H1 (cell line): ENCODE measurements at regions not wholly inside any gene's neighbourhood (a gene's known extent, or its start where the extent isn't known, plus 50 kb on each side); places are given as distances from the start of the nearest gene placed in this dataset.

Source experiments
- CTCF ChIA-PET: fragments of 300-600 bp; sonication (Branson Sonifier 250); formaldehyde crosslinking; loops from one replicate; lab custom pipeline; 2021; ENCODE audit not compliant: partially characterized antibody; lab: Charles Lee
- POLR2A ChIA-PET: fragments of 300-600 bp; sonication (Branson Sonifier 250); formaldehyde crosslinking; loops from one replicate; lab custom pipeline; 2021; ENCODE audit warnings: inconsistent platforms; ENCODE audit not compliant: partially characterized antibody; lab: Charles Lee
- DNase-seq, 2 experiments: peaks; one replicate each; pipeline versions ENCODE4 v3.0.0 to v3.0.0-alpha.2; 2010 to 2022; ENCODE audit warnings: low spot score in 2 of 2, low read depth in 1 of 2, mixed read lengths in 1 of 2
- FAIRE-seq: peaks from 2 replicates; lab custom pipeline; 2011; peaks lifted over from hg19 to GRCh38; lab: Jason Lieb, UNC
- H2AFZ ChIP-seq: 2 replicates; pipeline ENCODE4 v1.8.1; 2012; ENCODE audit warnings: low read length, inconsistent platforms
- H2AK5ac ChIP-seq: 2 replicates; pipeline ENCODE4 v1.6.1; 2013; ENCODE audit warnings: low read depth, low read length
- H2BK120ac ChIP-seq: replicated peaks from 2 replicates; pipeline ENCODE3; 2013; ENCODE audit warnings: low read depth, low read length, inconsistent platforms
- H2BK12ac ChIP-seq: 2 replicates; pipeline ENCODE4 v1.6.1; 2013; ENCODE audit warnings: low read depth, low read length
- H2BK15ac ChIP-seq: 2 replicates; pipeline ENCODE4 v1.6.1; 2013; ENCODE audit warnings: low read length
- H2BK20ac ChIP-seq: 2 replicates; pipeline ENCODE4 v1.6.1; 2013; ENCODE audit warnings: low read length
- H2BK5ac ChIP-seq: 2 replicates; pipeline ENCODE4 v1.6.1; 2013; ENCODE audit warnings: low read depth, low read length
- H3K14ac ChIP-seq: 2 replicates; pipeline ENCODE4 v1.6.1; 2013; ENCODE audit warnings: inconsistent platforms; ENCODE audit not compliant: insufficient read length
- H3K18ac ChIP-seq: 2 replicates; pipeline ENCODE4 v1.6.1; 2013; ENCODE audit warnings: low read length; ENCODE audit errors: extremely low read depth
- H3K23ac ChIP-seq: 2 replicates; pipeline ENCODE4 v1.6.1; 2013; ENCODE audit warnings: inconsistent platforms; ENCODE audit not compliant: insufficient read length
- H3K23me2 ChIP-seq: 2 replicates; pipeline ENCODE4 v1.6.1; 2013; ENCODE audit warnings: low read depth, low read length
- H3K27ac ChIP-seq: 2 replicates; pipeline ENCODE4 v1.6.1; 2011; ENCODE audit warnings: low read depth, low read length, inconsistent platforms
- H3K27me3 ChIP-seq, 4 experiments: replicated peaks in 1 of 4; 1 replicate in 1 of 4; 2 replicates in 3 of 4; pipeline versions ENCODE4 v1.6.1 to v1.8.1; 2011 to 2013; ENCODE audit warnings: low read length in 3 of 4, mild to moderate bottlenecking in 3 of 4, inconsistent platforms in 2 of 4, mixed read lengths in 2 of 4, moderate library complexity in 1 of 4; ENCODE audit not compliant: control insufficient read depth in 3 of 4, insufficient read depth in 3 of 4; ENCODE audit errors: extremely low read depth in 1 of 4
- H3K36me3 ChIP-seq, 4 experiments: 2 replicates each; pipeline versions ENCODE4 v1.6.1 to v1.8.1; 2011 to 2013; ENCODE audit warnings: mild to moderate bottlenecking in 4 of 4, low read length in 3 of 4, moderate library complexity in 2 of 4, control low read depth in 1 of 4, inconsistent platforms in 1 of 4; ENCODE audit not compliant: insufficient read depth in 4 of 4, control insufficient read depth in 2 of 4
- H3K4ac ChIP-seq: replicated peaks from 2 replicates; pipeline ENCODE3; 2013; ENCODE audit warnings: low read length, low read depth, mixed read lengths, inconsistent platforms; ENCODE audit not compliant: insufficient read length
- H3K4me1 ChIP-seq, 4 experiments: replicated peaks in 1 of 4; 1 replicate in 1 of 4; 2 replicates in 3 of 4; pipeline versions ENCODE4 v1.6.1 to v1.8.1; 2011 to 2013; ENCODE audit warnings: low read length in 3 of 4, inconsistent platforms in 2 of 4, mixed read lengths in 1 of 4; ENCODE audit not compliant: insufficient read depth in 4 of 4, control insufficient read depth in 3 of 4
- H3K4me2 ChIP-seq, 2 experiments: 2 replicates each; pipeline versions ENCODE4 v1.6.1 to v1.8.1; 2011 to 2013; ENCODE audit warnings: low read depth in 2 of 2, low read length in 2 of 2, control low read depth in 1 of 2, inconsistent platforms in 1 of 2, mild to moderate bottlenecking in 1 of 2; ENCODE audit not compliant: insufficient read depth in 1 of 2
- H3K4me3 ChIP-seq, 4 experiments: fragments of 200-600, 300-600 bp in 1 of 4; sonication (generic), shearing (Covaris generic), sonication (Bioruptor Twin) in 1 of 4; 2 replicates each; pipeline versions ENCODE4 v1.5.1 to v1.8.1; 2011 to 2016; ENCODE audit warnings: low read length in 4 of 4, low read depth in 3 of 4, control low read depth in 2 of 4, inconsistent platforms in 2 of 4, mild to moderate bottlenecking in 2 of 4, mixed read lengths in 1 of 4, moderate library complexity in 1 of 4; ENCODE audit not compliant: insufficient read depth in 2 of 4; ENCODE audit errors: extremely low read depth in 1 of 4
- H3K56ac ChIP-seq: replicated peaks from 2 replicates; pipeline ENCODE3; 2013; ENCODE audit warnings: low read depth, mild to moderate bottlenecking, mixed read lengths, low read length, inconsistent platforms; ENCODE audit not compliant: insufficient read length
- H3K79me1 ChIP-seq: 2 replicates; pipeline ENCODE4 v1.6.1; 2013; ENCODE audit warnings: low read depth, low read length, control low read depth
- H3K79me2 ChIP-seq, 2 experiments: 2 replicates each; pipeline versions ENCODE4 v1.6.1 to v1.8.1; 2012 to 2013; ENCODE audit warnings: low read length in 2 of 2, mild to moderate bottlenecking in 2 of 2, inconsistent platforms in 1 of 2; ENCODE audit not compliant: insufficient read depth in 2 of 2, control insufficient read depth in 1 of 2
- H3K9ac ChIP-seq, 4 experiments: replicated peaks in 1 of 4; 1 replicate in 1 of 4; 2 replicates in 3 of 4; pipeline versions ENCODE4 v1.6.1 to v1.8.1; 2011 to 2013; ENCODE audit warnings: low read depth in 3 of 4, low read length in 3 of 4, control low read depth in 2 of 4, mild to moderate bottlenecking in 2 of 4, moderate library complexity in 2 of 4, inconsistent platforms in 1 of 4; ENCODE audit errors: extremely low read depth in 1 of 4
- H3K9me3 ChIP-seq, 2 experiments: 2 replicates each; pipeline versions ENCODE4 v1.6.1 to v1.8.1; 2012 to 2013; ENCODE audit warnings: mild to moderate bottlenecking in 2 of 2, moderate library complexity in 2 of 2, control low read depth in 1 of 2, inconsistent platforms in 1 of 2, low read depth in 1 of 2, low read length in 1 of 2, mixed read lengths in 1 of 2; ENCODE audit not compliant: insufficient read depth in 2 of 2
- H4K20me1 ChIP-seq, 2 experiments: replicated peaks in 1 of 2; 2 replicates each; pipeline versions ENCODE3 to v1.8.1; 2011 to 2013; ENCODE audit warnings: inconsistent platforms in 2 of 2, low read length in 2 of 2, mild to moderate bottlenecking in 1 of 2; ENCODE audit not compliant: insufficient read depth in 2 of 2, control insufficient read depth in 1 of 2
- H4K5ac ChIP-seq: 2 replicates; pipeline ENCODE4 v1.6.1; 2013; ENCODE audit warnings: low read length, low read depth, mixed read lengths, inconsistent platforms; ENCODE audit not compliant: insufficient read length
- H4K8ac ChIP-seq: 2 replicates; pipeline ENCODE4 v1.8.0; 2013; ENCODE audit warnings: mild to moderate bottlenecking, moderate library complexity, low read length, inconsistent platforms; ENCODE audit not compliant: insufficient read depth; ENCODE audit errors: extremely low read depth
- H4K91ac ChIP-seq: replicated peaks from 2 replicates; pipeline ENCODE3; 2013; ENCODE audit warnings: low read length, mixed read lengths, inconsistent platforms; ENCODE audit not compliant: insufficient read length
- POLR2AphosphoS5 ChIP-seq: IDR thresholded peaks from 2 replicates; pipeline ENCODE4 v1.6.1; 2011; ENCODE audit warnings: low read depth, low read length
- POU5F1 ChIP-seq: IDR thresholded peaks from 2 replicates; pipeline ENCODE4 v1.6.1; 2011; ENCODE audit warnings: low read depth, mild to moderate bottlenecking, low read length, moderate library complexity
- SIRT6 ChIP-seq: IDR thresholded peaks from one replicate; pipeline ENCODE4 v1.7.1; 2012; ENCODE audit warnings: low read length, inconsistent platforms
- WGBS, 2 experiments: shearing (Covaris generic) in 1 of 2; methylation state at CpG; one replicate each; pipeline versions ENCODE4 v1.1.6 to v1.1.7; 2013 to 2015; ENCODE audit warnings: low lambda C conversion rate in 2 of 2, mixed read lengths in 2 of 2, inconsistent platforms in 1 of 2, low coverage in 1 of 2, missing lambda C conversion rate in 1 of 2; ENCODE audit not compliant: insufficient replicate concordance in 2 of 2, insufficient coverage in 1 of 2, insufficient read length in 1 of 2; ENCODE audit errors: extremely low coverage in 1 of 2, missing lambda C conversion rate in 1 of 2; 5-methylcytosine and 5-hydroxymethylcytosine counted together

GRCh38 chr2:126817172-126817571, 81.5 kb upstream of the TEX51 start:
- no peak overlapping the region for H2BK120ac ChIP-seq
- no peak overlapping the region for H4K8ac ChIP-seq
- FAIRE-seq = no peak
- H4K5ac ChIP-seq = no peak overlapping the region
- H2AK5ac ChIP-seq = no peak overlapping the region
- no peaks in the 10 kb centered on the region for H3K27me3 ChIP-seq
- ChIA-PET POLR2A (interaction anchor here (0.8 kb wide), 1 partner anchor 9 kb away, joined by 3 read pairs; no protein-coding TSS in a partner anchor), CTCF (interaction anchor here (0.7 kb wide), 1 partner anchor 592 kb away, joined by 3 read pairs; no protein-coding TSS in a partner anchor)
- H2AFZ ChIP-seq = no peak overlapping the region
- no peak overlapping the region for H2BK15ac ChIP-seq
- no peak overlapping the region for H3K27ac ChIP-seq
- no peak overlapping the region for H3K4ac ChIP-seq
- no peak for DNase-seq
- no peak overlapping the region for H3K4me3 ChIP-seq
- peaks cover 0 to 3% of the 10 kb centered on the region in 2 experiments; a peak in 1 of 4 replicates for H3K9me3 ChIP-seq
- no peak overlapping the region for H2BK12ac ChIP-seq
- H2BK5ac ChIP-seq = no peak overlapping the region
- H3K18ac ChIP-seq = no peak overlapping the region
- H4K20me1 ChIP-seq = no peaks in the 10 kb centered on the region
- no peaks in the 10 kb centered on the region for H3K36me3 ChIP-seq
- H3K79me1 ChIP-seq = no peaks in the 10 kb centered on the region
- no peak overlapping the region for H3K23ac ChIP-seq
- 90% methylated on average over 3 of the region's 3 CpGs; no CpG with 5 or more reads in 1 of the 2 experiments for WGBS, 2 experiments
- no peaks in the 10 kb centered on the region for H3K79me2 ChIP-seq
- no peak overlapping the region for H4K91ac ChIP-seq
- no peak overlapping the region for H3K56ac ChIP-seq
- no peaks in the 10 kb centered on the region for H3K4me1 ChIP-seq
- no peak overlapping the region for H2BK20ac ChIP-seq
- no peak overlapping the region for H3K14ac ChIP-seq
- H3K4me2 ChIP-seq = no peak overlapping the region
- no peak overlapping the region for H3K9ac ChIP-seq
- H3K23me2 ChIP-seq = no peaks in the 10 kb centered on the region; the same call in 1 of the 2 replicates
- TF ChIP-seq POLR2AphosphoS5 = no peak
- no peak for TF ChIP-seq SIRT6
- TF ChIP-seq POU5F1 = no peak
